Ovary (tissue), 7 donors: ENCODE measurements at regions not wholly inside any gene's neighbourhood (a gene's known extent, or its start where the extent isn't known, plus 50 kb on each side); places are given as distances from the start of the nearest gene placed in this dataset.
A peak's percentile ranks its signal among the peaks of the same experiment; 100 is the strongest.

ENCODE experiments used
- DNase-seq, 5 donors: peaks; one replicate each; pipeline ENCODE4 v3.0.0-alpha.2; 2019 to 2020
- H3K27ac ChIP-seq, 2 donors: fragments of 200-600 bp; one replicate each; pipeline versions ENCODE4 v1.5.1 to v1.8.0; 2019 to 2022
- H3K27me3 ChIP-seq: fragments of 200-600 bp; one replicate; pipeline ENCODE4 v1.8.0; 2022
- H3K36me3 ChIP-seq: fragments of 200-600 bp; sonication (generic); one replicate; pipeline ENCODE4 v1.5.1; 2019
- H3K4me1 ChIP-seq: one replicate; pipeline ENCODE4 v1.8.1; 2013; ENCODE audit warnings: mild to moderate bottlenecking, moderate library complexity; ENCODE audit not compliant: insufficient read depth
- H3K4me3 ChIP-seq: fragments of 200-600 bp; sonication (generic); one replicate; pipeline ENCODE4 v1.5.1; 2017
- H3K9me3 ChIP-seq, 2 donors: fragments of 200-600 bp in 1 of 2; sonication (generic) in 1 of 2; one replicate each; pipeline versions ENCODE4 v1.5.1 to v1.8.1; 2013 to 2019; ENCODE audit warnings: mild to moderate bottlenecking in 1 of 2, moderate library complexity in 1 of 2
- EP300 ChIP-seq: sonication (generic); formaldehyde crosslinking; IDR thresholded peaks from one replicate; pipeline ENCODE4 v1.6.1; 2017; ENCODE audit warnings: antibody characterized with exemption
- POLR2A ChIP-seq: fragments of 450-650 bp; IDR thresholded peaks from one replicate; pipeline ENCODE4 v1.6.1; 2017; ENCODE audit warnings: antibody characterized with exemption, mild to moderate bottlenecking, moderate library complexity
- WGBS, 3 donors: extraction: QIAGEN DNeasy Blood & Tissue Kit in 1 of 3; methylation state at CpG; one replicate each; pipeline versions ENCODE4 v1.1.5 to v1.1.7; 2013 to 2017; 5-methylcytosine and 5-hydroxymethylcytosine counted together
- intact Hi-C, 4 donors: fragments of 100-400 bp; cut with DNase I; formaldehyde crosslinking; loops; one replicate each; pipeline versions ENCODE4 v1.11.0 to v1.15.1; 2022 to 2023
- TF ChIP-seq, protein P1 (sequence below), 3 donors: fragments of 450-650 bp in 2 of 3; fragments of 200-600 bp in 1 of 3; IDR thresholded peaks; one replicate each; pipeline versions ENCODE4 v1.5.1 to v1.8.0; 2016 to 2022; ENCODE audit warnings: antibody characterized with exemption in 3 of 3, mild to moderate bottlenecking in 1 of 3
- donor health status: DM: no; HTN: no; CAD: no; lungs with moderate emphysema.
- donor health status: DM: no; HTN: no; CAD: no.
- donor health status: Bipolar disorder and iron deficiency.
- donor health status: DM: no; HTN: no; CAD: no.
- donor health status: DM: yes; HTN: yes; CAD: no.

DNA sequence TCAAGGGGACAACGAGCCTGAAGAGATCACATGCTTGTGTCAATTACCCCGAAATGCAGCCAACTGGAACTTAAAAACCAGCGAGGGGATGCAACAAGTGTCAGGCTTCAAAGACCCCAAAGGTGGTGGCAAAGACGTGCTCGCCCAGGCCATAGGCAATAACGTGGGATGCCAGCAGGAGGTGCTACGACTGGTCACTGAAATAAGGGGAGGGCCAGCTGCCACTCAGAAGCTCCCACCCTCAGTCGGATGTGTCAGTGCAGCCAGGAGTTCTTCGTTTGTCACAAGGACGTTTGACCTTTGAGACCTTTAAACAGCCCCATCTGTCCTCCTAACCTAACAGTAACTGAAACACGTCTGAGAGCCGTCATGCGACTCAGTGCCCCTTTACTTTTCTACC lies 556.8 kb upstream of the PCDH10 start:
- Histone ChIP-seq H3K27me3 (no peaks in the 10 kb centered on the region), H3K9me3 (no peaks in the 10 kb centered on the region), H3K4me3 (no peak overlapping the region), H3K27ac (no peak overlapping the region), H3K4me1 (no peaks in the 10 kb centered on the region), H3K36me3 (no peaks in the 10 kb centered on the region)
- TF ChIP-seq EP300 (no peak), POLR2A (no peak)
- TF ChIP-seq, protein P1, sequence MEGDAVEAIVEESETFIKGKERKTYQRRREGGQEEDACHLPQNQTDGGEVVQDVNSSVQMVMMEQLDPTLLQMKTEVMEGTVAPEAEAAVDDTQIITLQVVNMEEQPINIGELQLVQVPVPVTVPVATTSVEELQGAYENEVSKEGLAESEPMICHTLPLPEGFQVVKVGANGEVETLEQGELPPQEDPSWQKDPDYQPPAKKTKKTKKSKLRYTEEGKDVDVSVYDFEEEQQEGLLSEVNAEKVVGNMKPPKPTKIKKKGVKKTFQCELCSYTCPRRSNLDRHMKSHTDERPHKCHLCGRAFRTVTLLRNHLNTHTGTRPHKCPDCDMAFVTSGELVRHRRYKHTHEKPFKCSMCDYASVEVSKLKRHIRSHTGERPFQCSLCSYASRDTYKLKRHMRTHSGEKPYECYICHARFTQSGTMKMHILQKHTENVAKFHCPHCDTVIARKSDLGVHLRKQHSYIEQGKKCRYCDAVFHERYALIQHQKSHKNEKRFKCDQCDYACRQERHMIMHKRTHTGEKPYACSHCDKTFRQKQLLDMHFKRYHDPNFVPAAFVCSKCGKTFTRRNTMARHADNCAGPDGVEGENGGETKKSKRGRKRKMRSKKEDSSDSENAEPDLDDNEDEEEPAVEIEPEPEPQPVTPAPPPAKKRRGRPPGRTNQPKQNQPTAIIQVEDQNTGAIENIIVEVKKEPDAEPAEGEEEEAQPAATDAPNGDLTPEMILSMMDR (IDR thresholded peaks at IDR 0.05), result no peak
- DNase-seq, result peak in 1 of 5 donors; percentile 7
- 76 to 83% (median 80%) methylated on average over 13 of the region's 13 CpGs for WGBS, 3 donors
- intact Hi-C loops, result no loop called here

DNA sequence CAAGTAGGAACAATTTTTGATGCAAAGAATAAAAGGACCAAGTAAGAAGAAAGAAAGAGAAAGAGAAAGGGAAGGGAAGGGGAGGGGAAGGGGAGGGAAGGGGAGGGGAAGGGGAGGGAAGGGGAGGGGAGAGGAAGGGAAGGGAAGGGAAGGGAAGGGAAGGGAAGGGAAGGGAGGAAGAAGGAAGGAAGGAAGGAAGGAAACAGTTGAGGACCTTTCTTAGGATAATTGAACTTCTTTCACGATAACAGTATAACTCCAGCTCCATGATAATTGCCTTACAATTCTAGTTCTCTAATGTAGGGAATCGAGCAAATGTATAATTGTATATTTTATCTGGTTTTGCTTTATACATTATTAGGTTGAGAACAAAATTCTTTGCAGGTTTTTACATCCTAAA lies 556.2 kb upstream of the PCDH10 start:
- no peak overlapping the region for H3K4me3 ChIP-seq
- TF ChIP-seq EP300 (no peak), POLR2A (no peak)
- TF ChIP-seq, protein P1 (IDR thresholded peaks at IDR 0.05), result no peak
- no peak for DNase-seq
- no peak overlapping the region for H3K27ac ChIP-seq
- no peaks in the 10 kb centered on the region for H3K4me1 ChIP-seq
- intact Hi-C loops, result no loop called here
- H3K27me3 ChIP-seq, result no peaks in the 10 kb centered on the region
- 80 to 90% (median 84%) methylated on average over 2 of the region's 2 CpGs for WGBS, 3 donors
- H3K9me3 ChIP-seq, result no peaks in the 10 kb centered on the region
- no peaks in the 10 kb centered on the region for H3K36me3 ChIP-seq

DNA sequence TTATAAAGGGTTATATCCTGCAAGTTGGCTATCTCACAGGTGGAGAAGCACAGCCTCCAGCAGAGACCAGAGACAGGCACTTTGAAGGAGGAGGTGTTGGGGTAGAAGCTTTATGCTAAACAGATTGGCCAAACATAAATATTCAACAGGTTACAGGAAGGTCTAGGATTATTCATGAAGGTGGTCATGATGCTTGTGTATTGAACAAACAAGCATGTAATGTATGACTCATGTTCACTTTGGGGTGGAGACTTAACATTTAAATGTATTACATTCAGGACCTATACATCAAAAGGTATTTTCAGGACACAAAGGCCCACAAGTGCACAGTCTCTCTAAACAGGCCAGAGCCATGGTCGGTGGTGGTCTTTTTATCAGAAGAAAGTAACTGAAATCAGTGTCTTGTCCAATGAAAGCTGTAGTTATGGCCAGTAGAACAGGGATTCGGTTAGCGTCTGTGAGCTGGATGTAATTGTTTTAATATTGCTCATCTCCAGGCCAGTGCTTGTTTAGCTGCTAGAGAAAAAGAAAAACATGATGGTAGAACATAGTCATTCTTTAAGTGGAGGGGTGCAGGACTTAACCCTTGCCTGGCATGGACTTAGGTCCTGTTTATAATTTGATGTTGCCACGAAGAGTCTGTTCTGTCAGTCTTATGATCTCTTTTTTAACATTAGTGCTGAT lies 555.2 kb upstream of the PCDH10 start:
- H3K4me1 ChIP-seq, result no peaks in the 10 kb centered on the region
- H3K9me3 ChIP-seq, result no peaks in the 10 kb centered on the region
- H3K36me3 ChIP-seq, result no peaks in the 10 kb centered on the region
- intact Hi-C loops, result no loop called here
- no peak for DNase-seq
- TF ChIP-seq POLR2A (no peak), EP300 (no peak)
- TF ChIP-seq, protein P1 (IDR thresholded peaks at IDR 0.05), result no peak
- no peaks in the 10 kb centered on the region for H3K27me3 ChIP-seq
- 58 to 60% (median 60%) methylated on average over 4 of the region's 4 CpGs for whole genome bisulfite sequencing, 3 donors
- no peak overlapping the region for H3K27ac ChIP-seq
- no peak overlapping the region for H3K4me3 ChIP-seq

DNA sequence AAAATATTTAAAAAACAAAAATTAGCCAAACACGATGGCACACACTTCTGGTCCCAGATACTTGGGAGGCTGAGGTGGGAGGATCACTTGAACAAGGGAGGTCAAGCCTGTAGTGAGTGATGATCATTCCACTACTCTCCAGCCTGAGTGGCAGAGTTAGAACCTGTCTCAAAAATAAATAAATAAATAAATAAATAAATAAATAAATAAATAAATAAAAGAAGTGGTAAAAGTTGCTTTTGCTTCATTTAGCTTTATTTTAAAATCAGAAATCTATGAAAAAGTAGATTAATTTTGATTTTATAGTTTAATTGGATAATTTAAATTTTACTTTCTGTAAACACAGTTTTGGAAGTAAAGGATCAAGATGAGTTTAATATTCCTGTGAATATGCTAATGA lies 552.9 kb upstream of the PCDH10 start:
- Histone ChIP-seq H3K9me3 (no peaks in the 10 kb centered on the region), H3K27ac (no peak overlapping the region), H3K4me3 (no peak overlapping the region), H3K27me3 (no peaks in the 10 kb centered on the region), H3K4me1 (no peaks in the 10 kb centered on the region), H3K36me3 (no peaks in the 10 kb centered on the region)
- 81 to 94% (median 84%) methylated on average over 1 of the region's 1 CpG for WGBS, 3 donors
- no peak for DNase-seq
- TF ChIP-seq, protein P1 (IDR thresholded peaks at IDR 0.05), result no peak
- TF ChIP-seq POLR2A, result no peak
- TF ChIP-seq EP300, result no peak
- intact Hi-C loops, result no loop called here
